ENCODE measurements at regions not wholly inside any gene's neighbourhood (a gene's known extent, or its start where the extent isn't known, plus 50 kb on each side); places are given as distances from the start of the nearest gene placed in this dataset.

DNA sequence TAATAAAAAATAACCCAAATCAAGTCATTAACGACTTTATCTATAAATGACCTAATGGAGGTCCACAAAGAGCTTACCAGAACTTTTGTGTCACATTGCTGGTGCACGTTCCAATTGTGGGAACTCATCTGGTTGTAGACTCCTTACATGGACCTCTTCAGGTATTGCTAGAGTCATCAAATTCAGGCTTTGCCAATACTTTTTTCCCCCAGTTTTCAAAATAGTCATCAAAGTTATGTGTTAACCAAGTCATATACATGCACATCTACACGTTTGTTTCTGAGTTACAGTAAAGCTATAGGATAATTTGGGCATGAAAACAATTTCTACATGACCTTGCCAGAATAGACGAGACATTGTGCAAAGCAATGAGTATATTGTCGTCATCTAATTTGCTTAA lies 76.2 kb upstream of the ADAMTS18 start (continued):
- TF ChIP-seq CHD7 (IDR thresholded peaks at IDR 0.05; ENCODE audit: insufficient replicate concordance, low read length) (no peak), TCF12 (IDR thresholded peaks at IDR 0.05; ENCODE audit: low read depth, low read length) (no peak), NRF1 (IDR thresholded peaks at IDR 0.05; ENCODE audit: low read depth, low read length) (no peak), ATF3 (IDR thresholded peaks at IDR 0.05; ENCODE audit: insufficient read depth, low read depth, low read length) (no peak), SIX5 (IDR thresholded peaks at IDR 0.05; ENCODE audit: low read depth, low read length) (no peak), CHD1 (IDR thresholded peaks at IDR 0.05; ENCODE audit: low read depth, low read length) (no peak), TBP (IDR thresholded peaks at IDR 0.05; ENCODE audit: low read depth, low read length) (no peak), GTF2F1 (IDR thresholded peaks at IDR 0.05; ENCODE audit: borderline replicate concordance, low read depth, low read length) (no peak)
- TF ChIP-seq, protein P1, sequence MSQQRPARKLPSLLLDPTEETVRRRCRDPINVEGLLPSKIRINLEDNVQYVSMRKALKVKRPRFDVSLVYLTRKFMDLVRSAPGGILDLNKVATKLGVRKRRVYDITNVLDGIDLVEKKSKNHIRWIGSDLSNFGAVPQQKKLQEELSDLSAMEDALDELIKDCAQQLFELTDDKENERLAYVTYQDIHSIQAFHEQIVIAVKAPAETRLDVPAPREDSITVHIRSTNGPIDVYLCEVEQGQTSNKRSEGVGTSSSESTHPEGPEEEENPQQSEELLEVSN (IDR thresholded peaks at IDR 0.05): no peak
- TF ChIP-seq, protein P2, sequence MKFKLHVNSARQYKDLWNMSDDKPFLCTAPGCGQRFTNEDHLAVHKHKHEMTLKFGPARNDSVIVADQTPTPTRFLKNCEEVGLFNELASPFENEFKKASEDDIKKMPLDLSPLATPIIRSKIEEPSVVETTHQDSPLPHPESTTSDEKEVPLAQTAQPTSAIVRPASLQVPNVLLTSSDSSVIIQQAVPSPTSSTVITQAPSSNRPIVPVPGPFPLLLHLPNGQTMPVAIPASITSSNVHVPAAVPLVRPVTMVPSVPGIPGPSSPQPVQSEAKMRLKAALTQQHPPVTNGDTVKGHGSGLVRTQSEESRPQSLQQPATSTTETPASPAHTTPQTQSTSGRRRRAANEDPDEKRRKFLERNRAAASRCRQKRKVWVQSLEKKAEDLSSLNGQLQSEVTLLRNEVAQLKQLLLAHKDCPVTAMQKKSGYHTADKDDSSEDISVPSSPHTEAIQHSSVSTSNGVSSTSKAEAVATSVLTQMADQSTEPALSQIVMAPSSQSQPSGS (IDR thresholded peaks at IDR 0.05; ENCODE audit: low read length): no peak

Measured in H1 (cell line).